H1 (cell line): ENCODE measurements at regions not wholly inside any gene's neighbourhood (a gene's known extent, or its start where the extent isn't known, plus 50 kb on each side); places are given as distances from the start of the nearest gene placed in this dataset.

ENCODE experiments used
- CTCF ChIA-PET: fragments of 300-600 bp; sonication (Branson Sonifier 250); formaldehyde crosslinking; loops from one replicate; lab custom pipeline; 2021; ENCODE audit not compliant: partially characterized antibody; lab: Charles Lee
- POLR2A ChIA-PET: fragments of 300-600 bp; sonication (Branson Sonifier 250); formaldehyde crosslinking; loops from one replicate; lab custom pipeline; 2021; ENCODE audit warnings: inconsistent platforms; ENCODE audit not compliant: partially characterized antibody; lab: Charles Lee
- DNase-seq, 2 experiments: peaks; one replicate each; pipeline versions ENCODE4 v3.0.0 to v3.0.0-alpha.2; 2010 to 2022; ENCODE audit warnings: low spot score in 2 of 2, low read depth in 1 of 2, mixed read lengths in 1 of 2
- FAIRE-seq: peaks from 2 replicates; lab custom pipeline; 2011; peaks lifted over from hg19 to GRCh38; lab: Jason Lieb, UNC
- H2AFZ ChIP-seq: 2 replicates; pipeline ENCODE4 v1.8.1; 2012; ENCODE audit warnings: low read length, inconsistent platforms
- H2AK5ac ChIP-seq: 2 replicates; pipeline ENCODE4 v1.6.1; 2013; ENCODE audit warnings: low read depth, low read length
- H2BK120ac ChIP-seq: replicated peaks from 2 replicates; pipeline ENCODE3; 2013; ENCODE audit warnings: low read depth, low read length, inconsistent platforms
- H2BK12ac ChIP-seq: 2 replicates; pipeline ENCODE4 v1.6.1; 2013; ENCODE audit warnings: low read depth, low read length
- H2BK15ac ChIP-seq: 2 replicates; pipeline ENCODE4 v1.6.1; 2013; ENCODE audit warnings: low read length
- H2BK20ac ChIP-seq: 2 replicates; pipeline ENCODE4 v1.6.1; 2013; ENCODE audit warnings: low read length
- H2BK5ac ChIP-seq: 2 replicates; pipeline ENCODE4 v1.6.1; 2013; ENCODE audit warnings: low read depth, low read length
- H3K14ac ChIP-seq: 2 replicates; pipeline ENCODE4 v1.6.1; 2013; ENCODE audit warnings: inconsistent platforms; ENCODE audit not compliant: insufficient read length
- H3K18ac ChIP-seq: 2 replicates; pipeline ENCODE4 v1.6.1; 2013; ENCODE audit warnings: low read length; ENCODE audit errors: extremely low read depth
- H3K23ac ChIP-seq: 2 replicates; pipeline ENCODE4 v1.6.1; 2013; ENCODE audit warnings: inconsistent platforms; ENCODE audit not compliant: insufficient read length
- H3K23me2 ChIP-seq: 2 replicates; pipeline ENCODE4 v1.6.1; 2013; ENCODE audit warnings: low read depth, low read length
- H3K27ac ChIP-seq: 2 replicates; pipeline ENCODE4 v1.6.1; 2011; ENCODE audit warnings: low read depth, low read length, inconsistent platforms
- H3K27me3 ChIP-seq, 4 experiments: replicated peaks in 1 of 4; 1 replicate in 1 of 4; 2 replicates in 3 of 4; pipeline versions ENCODE4 v1.6.1 to v1.8.1; 2011 to 2013; ENCODE audit warnings: low read length in 3 of 4, mild to moderate bottlenecking in 3 of 4, inconsistent platforms in 2 of 4, mixed read lengths in 2 of 4, moderate library complexity in 1 of 4; ENCODE audit not compliant: control insufficient read depth in 3 of 4, insufficient read depth in 3 of 4; ENCODE audit errors: extremely low read depth in 1 of 4
- H3K36me3 ChIP-seq, 4 experiments: 2 replicates each; pipeline versions ENCODE4 v1.6.1 to v1.8.1; 2011 to 2013; ENCODE audit warnings: mild to moderate bottlenecking in 4 of 4, low read length in 3 of 4, moderate library complexity in 2 of 4, control low read depth in 1 of 4, inconsistent platforms in 1 of 4; ENCODE audit not compliant: insufficient read depth in 4 of 4, control insufficient read depth in 2 of 4
- H3K4ac ChIP-seq: replicated peaks from 2 replicates; pipeline ENCODE3; 2013; ENCODE audit warnings: low read length, low read depth, mixed read lengths, inconsistent platforms; ENCODE audit not compliant: insufficient read length
- H3K4me1 ChIP-seq, 4 experiments: replicated peaks in 1 of 4; 1 replicate in 1 of 4; 2 replicates in 3 of 4; pipeline versions ENCODE4 v1.6.1 to v1.8.1; 2011 to 2013; ENCODE audit warnings: low read length in 3 of 4, inconsistent platforms in 2 of 4, mixed read lengths in 1 of 4; ENCODE audit not compliant: insufficient read depth in 4 of 4, control insufficient read depth in 3 of 4
- H3K4me2 ChIP-seq, 2 experiments: 2 replicates each; pipeline versions ENCODE4 v1.6.1 to v1.8.1; 2011 to 2013; ENCODE audit warnings: low read depth in 2 of 2, low read length in 2 of 2, control low read depth in 1 of 2, inconsistent platforms in 1 of 2, mild to moderate bottlenecking in 1 of 2; ENCODE audit not compliant: insufficient read depth in 1 of 2
- H3K4me3 ChIP-seq, 4 experiments: fragments of 200-600, 300-600 bp in 1 of 4; sonication (generic), shearing (Covaris generic), sonication (Bioruptor Twin) in 1 of 4; 2 replicates each; pipeline versions ENCODE4 v1.5.1 to v1.8.1; 2011 to 2016; ENCODE audit warnings: low read length in 4 of 4, low read depth in 3 of 4, control low read depth in 2 of 4, inconsistent platforms in 2 of 4, mild to moderate bottlenecking in 2 of 4, mixed read lengths in 1 of 4, moderate library complexity in 1 of 4; ENCODE audit not compliant: insufficient read depth in 2 of 4; ENCODE audit errors: extremely low read depth in 1 of 4
- H3K56ac ChIP-seq: replicated peaks from 2 replicates; pipeline ENCODE3; 2013; ENCODE audit warnings: low read depth, mild to moderate bottlenecking, mixed read lengths, low read length, inconsistent platforms; ENCODE audit not compliant: insufficient read length
- H3K79me1 ChIP-seq: 2 replicates; pipeline ENCODE4 v1.6.1; 2013; ENCODE audit warnings: low read depth, low read length, control low read depth
- H3K79me2 ChIP-seq, 2 experiments: 2 replicates each; pipeline versions ENCODE4 v1.6.1 to v1.8.1; 2012 to 2013; ENCODE audit warnings: low read length in 2 of 2, mild to moderate bottlenecking in 2 of 2, inconsistent platforms in 1 of 2; ENCODE audit not compliant: insufficient read depth in 2 of 2, control insufficient read depth in 1 of 2
- H3K9ac ChIP-seq, 4 experiments: replicated peaks in 1 of 4; 1 replicate in 1 of 4; 2 replicates in 3 of 4; pipeline versions ENCODE4 v1.6.1 to v1.8.1; 2011 to 2013; ENCODE audit warnings: low read depth in 3 of 4, low read length in 3 of 4, control low read depth in 2 of 4, mild to moderate bottlenecking in 2 of 4, moderate library complexity in 2 of 4, inconsistent platforms in 1 of 4; ENCODE audit errors: extremely low read depth in 1 of 4
- H3K9me3 ChIP-seq, 2 experiments: 2 replicates each; pipeline versions ENCODE4 v1.6.1 to v1.8.1; 2012 to 2013; ENCODE audit warnings: mild to moderate bottlenecking in 2 of 2, moderate library complexity in 2 of 2, control low read depth in 1 of 2, inconsistent platforms in 1 of 2, low read depth in 1 of 2, low read length in 1 of 2, mixed read lengths in 1 of 2; ENCODE audit not compliant: insufficient read depth in 2 of 2
- H4K20me1 ChIP-seq, 2 experiments: replicated peaks in 1 of 2; 2 replicates each; pipeline versions ENCODE3 to v1.8.1; 2011 to 2013; ENCODE audit warnings: inconsistent platforms in 2 of 2, low read length in 2 of 2, mild to moderate bottlenecking in 1 of 2; ENCODE audit not compliant: insufficient read depth in 2 of 2, control insufficient read depth in 1 of 2
- H4K5ac ChIP-seq: 2 replicates; pipeline ENCODE4 v1.6.1; 2013; ENCODE audit warnings: low read length, low read depth, mixed read lengths, inconsistent platforms; ENCODE audit not compliant: insufficient read length
- H4K8ac ChIP-seq: 2 replicates; pipeline ENCODE4 v1.8.0; 2013; ENCODE audit warnings: mild to moderate bottlenecking, moderate library complexity, low read length, inconsistent platforms; ENCODE audit not compliant: insufficient read depth; ENCODE audit errors: extremely low read depth
- H4K91ac ChIP-seq: replicated peaks from 2 replicates; pipeline ENCODE3; 2013; ENCODE audit warnings: low read length, mixed read lengths, inconsistent platforms; ENCODE audit not compliant: insufficient read length
- CBX5 ChIP-seq: fragments of 300-800, 300-1000 bp; sonication (generic); IDR thresholded peaks from 2 replicates; pipeline ENCODE4 v1.7.1; 2016; ENCODE audit warnings: antibody characterized with exemption, low read length, low read depth
- TEAD4 ChIP-seq: IDR thresholded peaks from 2 replicates; pipeline ENCODE4 v1.6.1; 2012; ENCODE audit warnings: low read depth, low read length, inconsistent platforms, mixed read lengths
- WGBS, 2 experiments: shearing (Covaris generic) in 1 of 2; methylation state at CpG; one replicate each; pipeline versions ENCODE4 v1.1.6 to v1.1.7; 2013 to 2015; ENCODE audit warnings: low lambda C conversion rate in 2 of 2, mixed read lengths in 2 of 2, inconsistent platforms in 1 of 2, low coverage in 1 of 2, missing lambda C conversion rate in 1 of 2; ENCODE audit not compliant: insufficient replicate concordance in 2 of 2, insufficient coverage in 1 of 2, insufficient read length in 1 of 2; ENCODE audit errors: extremely low coverage in 1 of 2, missing lambda C conversion rate in 1 of 2; 5-methylcytosine and 5-hydroxymethylcytosine counted together

GRCh38 chr3:145015253-145015652, 1043.6 kb downstream of the DIPK2A start:
- TF ChIP-seq TEAD4 (no peak), CBX5 (no peak)
- WGBS, 2 experiments: 93% methylated on average over 1 of the region's 1 CpG; no CpG with 5 or more reads in 1 of the 2 experiments
- no peak overlapping the region for H2AK5ac ChIP-seq
- no peaks in the 10 kb centered on the region for H4K20me1 ChIP-seq
- no peaks in the 10 kb centered on the region for H3K79me2 ChIP-seq
- no peak overlapping the region for H3K4me3 ChIP-seq
- no peak overlapping the region for H3K9ac ChIP-seq
- H2BK20ac ChIP-seq: no peak overlapping the region
- CTCF ChIA-PET: no interaction called here
- H3K9me3 ChIP-seq: no peaks in the 10 kb centered on the region
- H3K36me3 ChIP-seq: no peaks in the 10 kb centered on the region
- POLR2A ChIA-PET: no interaction called here
- no peak overlapping the region for H4K5ac ChIP-seq
- H3K14ac ChIP-seq: no peak overlapping the region
- H3K79me1 ChIP-seq: no peaks in the 10 kb centered on the region
- no peaks in the 10 kb centered on the region for H3K23me2 ChIP-seq
- H3K27me3 ChIP-seq: no peaks in the 10 kb centered on the region
- no peak overlapping the region for H2BK12ac ChIP-seq
- H3K4me2 ChIP-seq: no peak overlapping the region
- no peak overlapping the region for H3K18ac ChIP-seq
- H3K4me1 ChIP-seq: no peaks in the 10 kb centered on the region
- H2AFZ ChIP-seq: no peak overlapping the region
- H3K4ac ChIP-seq: no peak overlapping the region
- FAIRE-seq (no peak), DNase-seq (no peak)
- no peak overlapping the region for H3K27ac ChIP-seq
- no peak overlapping the region for H4K8ac ChIP-seq
- no peak overlapping the region for H3K23ac ChIP-seq
- H2BK15ac ChIP-seq: no peak overlapping the region
- H2BK120ac ChIP-seq: no peak overlapping the region
- H4K91ac ChIP-seq: no peak overlapping the region
- no peak overlapping the region for H2BK5ac ChIP-seq
- no peak overlapping the region for H3K56ac ChIP-seq
